SK-N-SH treated with all-trans-retinoic acid at 6 μM for 48 hours (cell line): ENCODE measurements at regions not wholly inside any gene's neighbourhood (a gene's known extent, or its start where the extent isn't known, plus 50 kb on each side); places are given as distances from the start of the nearest gene placed in this dataset.

Source experiments
- CSDC2 ChIP-seq: fragments of 250-450 bp; sonication (Bioruptor Pico); IDR thresholded peaks from 2 replicates; pipeline ENCODE4 v1.5.0; 2020; ENCODE audit warnings: mild to moderate bottlenecking, moderate library complexity
- ZFP30 ChIP-seq: fragments of 450-650 bp; formaldehyde crosslinking; IDR thresholded peaks from 2 replicates; pipeline ENCODE4 v1.5.0; 2022; ENCODE audit warnings: mild to moderate bottlenecking, moderate library complexity

DNA sequence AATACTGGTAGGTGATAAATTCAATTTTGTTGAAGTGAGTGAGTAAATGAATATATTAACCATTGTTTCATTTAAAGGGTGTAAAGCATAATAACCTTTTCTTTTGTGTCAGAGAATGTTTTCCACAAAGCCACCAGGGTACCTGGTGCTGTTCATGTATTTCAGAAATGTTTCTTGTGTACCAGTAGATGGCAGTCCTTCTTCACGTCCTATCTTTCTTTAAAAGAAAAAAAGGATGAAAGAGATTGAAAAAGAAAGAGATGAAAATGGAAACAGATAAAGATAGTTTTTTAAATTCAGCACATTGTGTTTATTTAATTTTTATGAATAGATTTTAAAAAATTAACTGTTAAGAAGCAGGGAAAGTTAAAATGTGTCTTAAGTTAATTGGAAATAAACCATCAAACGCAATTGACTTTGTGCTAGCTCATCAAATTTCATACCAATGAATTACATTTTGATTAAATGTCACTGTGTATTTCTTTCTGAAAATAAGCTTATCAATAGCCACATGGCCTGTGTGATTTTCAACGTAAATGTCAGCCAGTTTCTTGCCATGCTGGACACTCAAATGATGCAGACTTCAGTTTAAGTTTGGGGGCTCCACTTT, 65.5 kb upstream of the CHORDC1 start:
- TF ChIP-seq CSDC2 (CRISPR knock-in tag) (no peak), ZFP30 (CRISPR knock-in tag) (no peak)
